Kidney epithelial cell (primary cell): ENCODE measurements at regions not wholly inside any gene's neighbourhood (a gene's known extent, or its start where the extent isn't known, plus 50 kb on each side); places are given as distances from the start of the nearest gene placed in this dataset.

ENCODE experiments used
- DNase-seq: peaks from one replicate; pipeline ENCODE4 v3.0.0-alpha.2; 2010; ENCODE audit warnings: low read depth
- H3K27me3 ChIP-seq: 2 replicates; pipeline ENCODE4 v1.6.0; 2011; ENCODE audit warnings: low read length; ENCODE audit not compliant: control insufficient read depth, insufficient read depth
- H3K36me3 ChIP-seq: 2 replicates; pipeline ENCODE4 v1.5.1; 2011; ENCODE audit warnings: low read length; ENCODE audit not compliant: control insufficient read depth, insufficient read depth
- H3K4me3 ChIP-seq: 2 replicates; pipeline ENCODE4 v1.5.1; 2011; ENCODE audit warnings: low read depth, mild to moderate bottlenecking, control low read depth, low read length
- TF ChIP-seq, protein P1 (sequence below): IDR thresholded peaks from 2 replicates; pipeline ENCODE4 v1.5.1; 2011; ENCODE audit warnings: mild to moderate bottlenecking, moderate library complexity, low read length, control low read depth, inconsistent platforms; ENCODE audit not compliant: insufficient read depth, poor library complexity, severe bottlenecking

DNA sequence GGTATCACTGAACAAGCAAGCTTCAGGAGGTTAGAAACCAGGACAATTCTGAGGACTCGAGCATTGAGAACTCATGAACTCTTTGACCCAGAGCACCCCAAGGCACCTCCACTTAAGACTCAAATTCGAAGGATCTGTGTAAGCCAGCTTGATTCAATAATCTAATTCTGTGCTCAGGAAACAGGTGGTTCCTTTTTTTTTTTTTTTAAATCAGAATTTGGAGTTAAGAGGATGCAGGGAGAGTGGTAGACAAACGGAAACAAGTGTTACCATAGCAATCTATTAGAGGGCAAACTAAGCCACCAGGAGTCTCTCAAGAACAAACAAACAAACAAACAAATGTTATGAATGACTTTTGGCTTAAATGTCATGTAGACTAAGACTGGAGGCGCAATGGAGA lies 53.8 kb upstream of the DPH5 start:
- DNase-seq = no peak
- Histone ChIP-seq H3K36me3 (no peaks in the 10 kb centered on the region), H3K4me3 (no peak overlapping the region), H3K27me3 (no peaks in the 10 kb centered on the region)
- TF ChIP-seq, protein P1, sequence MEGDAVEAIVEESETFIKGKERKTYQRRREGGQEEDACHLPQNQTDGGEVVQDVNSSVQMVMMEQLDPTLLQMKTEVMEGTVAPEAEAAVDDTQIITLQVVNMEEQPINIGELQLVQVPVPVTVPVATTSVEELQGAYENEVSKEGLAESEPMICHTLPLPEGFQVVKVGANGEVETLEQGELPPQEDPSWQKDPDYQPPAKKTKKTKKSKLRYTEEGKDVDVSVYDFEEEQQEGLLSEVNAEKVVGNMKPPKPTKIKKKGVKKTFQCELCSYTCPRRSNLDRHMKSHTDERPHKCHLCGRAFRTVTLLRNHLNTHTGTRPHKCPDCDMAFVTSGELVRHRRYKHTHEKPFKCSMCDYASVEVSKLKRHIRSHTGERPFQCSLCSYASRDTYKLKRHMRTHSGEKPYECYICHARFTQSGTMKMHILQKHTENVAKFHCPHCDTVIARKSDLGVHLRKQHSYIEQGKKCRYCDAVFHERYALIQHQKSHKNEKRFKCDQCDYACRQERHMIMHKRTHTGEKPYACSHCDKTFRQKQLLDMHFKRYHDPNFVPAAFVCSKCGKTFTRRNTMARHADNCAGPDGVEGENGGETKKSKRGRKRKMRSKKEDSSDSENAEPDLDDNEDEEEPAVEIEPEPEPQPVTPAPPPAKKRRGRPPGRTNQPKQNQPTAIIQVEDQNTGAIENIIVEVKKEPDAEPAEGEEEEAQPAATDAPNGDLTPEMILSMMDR = no peak

DNA sequence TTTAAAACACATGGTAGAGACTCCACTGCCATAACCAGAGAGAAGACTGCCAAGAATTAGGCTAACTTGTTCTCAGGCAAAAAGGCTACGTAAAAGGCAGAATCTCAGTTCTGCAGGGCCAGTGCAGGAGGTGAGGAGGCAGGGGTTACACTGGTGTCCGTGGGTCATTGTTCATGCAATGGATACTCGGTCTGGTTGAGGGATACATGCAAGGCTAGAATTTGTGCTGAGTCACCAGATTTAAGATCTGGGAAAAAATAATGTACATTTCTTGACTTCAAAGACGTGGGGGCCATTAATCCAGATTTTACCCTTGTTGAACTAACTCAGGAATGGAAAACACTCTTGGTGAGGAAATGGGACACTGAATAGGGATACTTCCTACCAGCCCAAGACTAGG lies 52.3 kb upstream of the DPH5 start:
- Histone ChIP-seq H3K27me3 (no peaks in the 10 kb centered on the region), H3K36me3 (no peaks in the 10 kb centered on the region), H3K4me3 (no peak overlapping the region)
- no peak for DNase-seq
- TF ChIP-seq, protein P1 = no peak

DNA sequence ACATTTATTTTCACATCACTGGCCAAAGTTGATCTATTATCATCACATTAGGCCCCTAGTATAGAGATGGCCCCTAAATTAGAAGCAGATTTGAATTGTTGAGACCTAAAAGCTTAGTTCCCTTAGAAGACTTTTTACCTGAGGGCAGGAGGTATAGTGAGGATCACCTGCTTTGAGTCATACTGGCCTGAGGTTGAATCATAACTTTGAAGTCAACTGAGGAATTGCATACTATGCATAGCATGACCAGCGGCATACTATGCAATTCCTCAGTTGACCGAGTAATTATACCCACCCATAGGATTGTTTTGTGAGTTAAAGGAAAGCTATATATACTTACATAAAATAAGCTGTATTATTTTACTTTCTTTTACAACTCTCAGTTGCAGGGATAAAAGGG lies 50.3 kb upstream of the DPH5 start:
- Histone ChIP-seq H3K36me3 (no peaks in the 10 kb centered on the region), H3K4me3 (no peak overlapping the region), H3K27me3 (no peaks in the 10 kb centered on the region)
- no peak for DNase-seq
- TF ChIP-seq, protein P1 = no peak
